ENCODE measurements at regions not wholly inside any gene's neighbourhood (a gene's known extent, or its start where the extent isn't known, plus 50 kb on each side); places are given as distances from the start of the nearest gene placed in this dataset.

- Histone ChIP-seq H3K4me3 (ENCODE audit: low read depth, low read length) (no peak overlapping the region), H3K9me3 (no peaks in the 10 kb centered on the region), H3K4me1 (no peaks in the 10 kb centered on the region), H3K36me3 (ENCODE audit: control insufficient read depth, insufficient read depth, low read length) (no peaks in the 10 kb centered on the region), H3K27me3 (replicated peaks; ENCODE audit: control insufficient read depth, insufficient read depth, low read length) (no peaks in the 10 kb centered on the region)
- Mint-ChIP-seq H3K9me3 (ENCODE audit: unreplicated experiment) (no peaks in the 10 kb centered on the region), H3K36me3 (ENCODE audit: insufficient read depth, unreplicated experiment) (no peaks in the 10 kb centered on the region), H3K27ac (ENCODE audit: unreplicated experiment) (no peak overlapping the region), H3K27me3 (ENCODE audit: insufficient read depth, unreplicated experiment) (no peaks in the 10 kb centered on the region), H3K4me3 (ENCODE audit: unreplicated experiment) (no peak overlapping the region), H3K4me1 (ENCODE audit: low read depth, unreplicated experiment) (no peaks in the 10 kb centered on the region)
- BruUV-seq (replicated peaks), result no TSS peak
- intact Hi-C loops (cut with micrococcal nuclease; ENCODE audit: unreplicated experiment), result no loop called here
- TF ChIP-seq CTCF (IDR thresholded peaks at IDR 0.05; ENCODE audit: insufficient read depth in 1 of 2, low read depth in 1 of 2, low read length in 1 of 2, severe bottlenecking in 1 of 2, unreplicated experiment in 1 of 2), result no peak
- DNase-seq, result no peak
- ChIA-PET POLR2A (no interaction called here), CTCF (no interaction called here)
Measured at GRCh38 chr3:18782191-18782590, 357.1 kb upstream of the SATB1 start.

GRCh38 chr3:18780959-18781358 lies 355.8 kb upstream of the SATB1 start:
- ChIA-PET POLR2A (no interaction called here), CTCF (no interaction called here)
- Mint-ChIP-seq H3K9me3 (ENCODE audit: unreplicated experiment) (no peaks in the 10 kb centered on the region), H3K4me1 (ENCODE audit: low read depth, unreplicated experiment) (no peaks in the 10 kb centered on the region), H3K27ac (ENCODE audit: unreplicated experiment) (no peak overlapping the region), H3K4me3 (ENCODE audit: unreplicated experiment) (no peak overlapping the region), H3K36me3 (ENCODE audit: insufficient read depth, unreplicated experiment) (no peaks in the 10 kb centered on the region), H3K27me3 (ENCODE audit: insufficient read depth, unreplicated experiment) (no peaks in the 10 kb centered on the region)
- BruUV-seq (replicated peaks), result no TSS peak
- H3K4me1 ChIP-seq, result no peaks in the 10 kb centered on the region
- H3K27me3 ChIP-seq (replicated peaks; ENCODE audit: control insufficient read depth, insufficient read depth, low read length), result no peaks in the 10 kb centered on the region
- no peak for TF ChIP-seq CTCF (IDR thresholded peaks at IDR 0.05; ENCODE audit: insufficient read depth in 1 of 2, low read depth in 1 of 2, low read length in 1 of 2, severe bottlenecking in 1 of 2, unreplicated experiment in 1 of 2)
- DNase-seq, result no peak
- intact Hi-C loops (cut with micrococcal nuclease; ENCODE audit: unreplicated experiment), result no loop called here
- H3K4me3 ChIP-seq (ENCODE audit: low read depth, low read length), result no peak overlapping the region
- H3K36me3 ChIP-seq (ENCODE audit: control insufficient read depth, insufficient read depth, low read length), result no peaks in the 10 kb centered on the region
- no peaks in the 10 kb centered on the region for H3K9me3 ChIP-seq

GRCh38 chr3:18779704-18780103 lies 354.6 kb upstream of the SATB1 start:
- H3K9me3 ChIP-seq, result no peaks in the 10 kb centered on the region
- TF ChIP-seq CTCF (IDR thresholded peaks at IDR 0.05; ENCODE audit: insufficient read depth in 1 of 2, low read depth in 1 of 2, low read length in 1 of 2, severe bottlenecking in 1 of 2, unreplicated experiment in 1 of 2), result no peak
- Mint-ChIP-seq H3K4me1 (ENCODE audit: low read depth, unreplicated experiment) (no peaks in the 10 kb centered on the region), H3K27ac (ENCODE audit: unreplicated experiment) (no peak overlapping the region), H3K9me3 (ENCODE audit: unreplicated experiment) (no peaks in the 10 kb centered on the region), H3K36me3 (ENCODE audit: insufficient read depth, unreplicated experiment) (no peaks in the 10 kb centered on the region), H3K4me3 (ENCODE audit: unreplicated experiment) (no peak overlapping the region), H3K27me3 (ENCODE audit: insufficient read depth, unreplicated experiment) (no peaks in the 10 kb centered on the region)
- H3K27me3 ChIP-seq (replicated peaks; ENCODE audit: control insufficient read depth, insufficient read depth, low read length), result no peaks in the 10 kb centered on the region
- no peak overlapping the region for H3K4me3 ChIP-seq (ENCODE audit: low read depth, low read length)
- H3K4me1 ChIP-seq, result no peaks in the 10 kb centered on the region
- intact Hi-C loops (cut with micrococcal nuclease; ENCODE audit: unreplicated experiment), result no loop called here
- ChIA-PET CTCF (no interaction called here), POLR2A (no interaction called here)
- DNase-seq, result no peak
- BruUV-seq (replicated peaks), result no TSS peak
- no peaks in the 10 kb centered on the region for H3K36me3 ChIP-seq (ENCODE audit: control insufficient read depth, insufficient read depth, low read length)

Data from Caco-2 (cell line).